ENCODE measurements at regions not wholly inside any gene's neighbourhood (a gene's known extent, or its start where the extent isn't known, plus 50 kb on each side); places are given as distances from the start of the nearest gene placed in this dataset.

DNA sequence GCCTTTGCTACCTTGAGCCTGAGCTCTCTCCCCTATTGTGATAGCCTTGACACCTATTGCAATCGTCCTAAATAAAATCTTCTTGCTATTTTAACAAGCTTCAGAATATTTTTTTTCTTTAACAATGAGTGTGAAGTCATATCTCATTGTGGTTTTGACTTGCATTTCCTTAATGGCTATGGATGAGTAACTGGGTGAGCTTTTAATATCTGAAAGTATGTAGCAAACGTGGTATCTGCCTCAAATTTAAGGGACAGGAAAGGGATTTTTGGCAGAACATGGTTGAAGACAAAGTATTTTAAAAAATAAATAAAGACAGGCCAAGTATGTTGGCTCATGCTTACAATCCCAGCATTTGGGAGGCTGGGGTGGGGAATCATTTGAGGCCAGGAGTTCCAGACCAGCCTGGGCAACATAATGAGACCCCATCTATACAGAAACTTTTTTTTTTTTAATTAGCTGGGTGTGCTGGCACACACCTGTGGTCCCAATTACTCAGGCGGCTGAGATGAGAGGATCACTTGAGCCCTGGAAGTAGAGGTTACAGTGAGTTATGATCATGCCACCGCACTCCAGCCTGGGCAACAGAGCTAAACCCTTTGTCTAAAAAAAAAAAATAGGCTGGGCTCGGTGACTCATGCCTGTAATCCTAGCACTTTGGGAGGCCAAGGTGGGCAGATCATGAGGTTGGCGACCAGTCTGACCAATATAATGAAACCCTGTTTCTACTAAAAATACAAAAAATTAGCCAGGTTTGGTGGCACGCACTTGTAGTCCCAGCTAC, 319.3 kb upstream of the NRP1 start:
- DNase-seq, result peak in 1 of 2 donors; percentile 43

DNA sequence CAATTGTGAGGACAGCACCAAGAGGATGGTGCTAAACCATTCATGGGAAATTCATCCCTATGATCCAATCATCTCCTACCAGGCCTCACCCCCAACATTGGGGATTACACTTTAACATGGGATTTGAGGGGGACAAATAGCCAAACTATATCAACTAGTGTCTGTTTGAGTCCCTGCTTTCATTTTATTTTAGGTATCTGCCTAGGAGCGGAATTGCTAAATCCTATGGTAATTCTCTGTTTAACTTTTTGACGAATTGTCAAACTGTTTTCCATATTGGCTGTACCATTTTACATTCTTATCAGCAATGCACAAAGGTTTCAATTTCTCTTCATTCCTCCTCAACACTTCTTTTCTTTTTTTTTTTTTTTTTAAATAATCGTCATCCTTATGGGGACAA, 318.4 kb upstream of the NRP1 start:
- no peak for DNase-seq

DNA sequence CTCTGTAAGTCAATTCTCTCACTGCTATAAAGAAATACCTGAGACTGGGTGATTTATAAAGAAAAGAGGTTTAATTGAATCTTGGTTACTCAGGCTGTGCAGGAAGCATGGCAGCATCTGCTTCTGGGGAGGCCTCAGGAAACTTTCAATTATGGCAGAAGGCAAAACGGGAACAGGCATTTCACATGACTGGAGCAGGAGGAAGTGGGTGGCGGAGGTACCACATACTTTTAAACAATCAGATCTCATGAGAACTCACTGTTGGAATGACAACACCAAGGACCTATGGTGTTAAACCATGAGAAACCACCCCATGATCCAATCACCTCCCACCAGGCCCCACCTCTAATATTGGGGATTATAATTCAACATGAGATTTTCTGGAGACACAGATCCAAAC, 315.7 kb upstream of the NRP1 start:
- DNase-seq, result peak; percentile 87 to 89

DNA sequence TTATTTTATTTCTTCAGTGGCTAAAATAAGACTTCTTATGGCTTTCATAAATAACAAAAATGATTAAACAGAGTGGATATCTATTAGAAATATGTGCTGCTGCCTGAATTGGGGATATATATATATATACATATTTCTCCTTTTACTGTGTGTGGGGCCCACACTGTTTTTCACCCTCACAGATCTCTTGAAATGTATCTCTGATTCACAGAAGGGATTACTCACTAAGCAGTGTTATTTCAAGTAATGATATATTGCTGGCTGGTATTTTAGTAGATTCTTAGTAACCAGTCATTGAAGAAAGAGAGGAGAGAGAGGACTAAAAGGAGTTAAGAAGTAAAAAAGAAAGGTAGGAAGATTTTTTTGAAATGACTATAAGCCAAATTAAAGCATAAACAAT, 308.6 kb upstream of the NRP1 start:
- no peak for DNase-seq

DNA sequence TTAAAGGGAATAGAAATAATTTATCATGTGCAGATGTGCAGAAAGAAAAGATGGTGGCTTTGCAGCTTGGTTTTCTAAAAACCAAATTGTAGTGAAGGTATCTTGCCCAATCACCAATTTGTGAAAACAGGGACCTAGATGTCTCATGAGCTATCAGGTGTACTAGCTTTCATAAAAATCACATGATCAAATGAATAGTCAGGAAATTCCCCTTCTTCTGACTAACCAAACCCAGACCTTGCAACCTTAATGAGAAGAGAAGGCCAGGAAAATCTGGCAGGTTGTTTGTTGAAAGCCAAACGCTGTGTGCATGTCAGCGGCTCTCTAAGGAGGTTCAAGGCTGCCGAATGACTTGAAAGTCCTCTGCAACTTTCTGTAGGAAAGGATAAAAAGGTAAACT, 304.4 kb upstream of the NRP1 start:
- DNase-seq, result no peak

DNA sequence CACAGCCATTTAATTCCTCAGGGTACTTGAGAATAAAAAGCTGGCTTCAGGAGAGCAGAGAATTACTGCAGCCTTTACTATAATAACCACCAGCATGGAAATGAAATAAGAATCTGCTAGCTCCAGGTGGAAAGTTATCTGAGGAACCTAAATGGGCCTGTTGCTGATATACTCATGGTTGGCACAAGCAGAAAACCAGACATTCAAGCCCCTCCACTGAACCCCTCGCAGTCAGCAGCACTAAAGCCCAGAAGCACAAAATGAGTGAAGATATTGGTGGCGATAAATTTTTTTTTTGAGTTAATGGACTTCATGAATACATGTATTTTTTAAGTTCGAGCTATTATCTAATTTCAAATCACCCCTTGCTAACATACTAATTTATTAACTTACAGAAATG, 303.9 kb upstream of the NRP1 start:
- DNase-seq, result no peak

DNA sequence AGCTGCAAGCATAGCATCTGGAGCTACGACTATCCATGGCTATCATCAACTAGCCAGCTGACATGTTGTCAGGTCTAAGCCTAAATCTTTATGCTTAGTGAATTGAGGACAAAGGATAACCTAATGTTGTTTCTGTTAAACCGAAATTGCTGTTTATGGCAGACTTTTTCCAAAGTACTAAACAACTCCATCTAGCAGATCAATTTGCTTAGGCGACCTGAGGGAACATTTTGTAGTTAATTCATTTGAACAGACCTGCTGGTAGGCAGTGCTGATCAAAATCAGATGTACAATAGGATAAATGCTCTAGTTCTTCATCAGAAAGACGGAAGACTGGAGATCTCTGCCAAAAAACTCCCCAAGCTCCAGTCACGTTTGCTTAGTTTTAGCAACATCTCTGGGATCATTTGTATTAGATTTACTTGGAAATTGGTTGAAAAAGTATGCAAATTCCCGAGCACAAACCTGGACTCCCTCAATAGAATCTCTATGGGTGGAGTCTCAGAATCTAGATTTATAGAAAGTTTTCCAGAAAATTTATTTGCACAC, 301.6 kb upstream of the NRP1 start:
- DNase-seq, result no peak

DNA sequence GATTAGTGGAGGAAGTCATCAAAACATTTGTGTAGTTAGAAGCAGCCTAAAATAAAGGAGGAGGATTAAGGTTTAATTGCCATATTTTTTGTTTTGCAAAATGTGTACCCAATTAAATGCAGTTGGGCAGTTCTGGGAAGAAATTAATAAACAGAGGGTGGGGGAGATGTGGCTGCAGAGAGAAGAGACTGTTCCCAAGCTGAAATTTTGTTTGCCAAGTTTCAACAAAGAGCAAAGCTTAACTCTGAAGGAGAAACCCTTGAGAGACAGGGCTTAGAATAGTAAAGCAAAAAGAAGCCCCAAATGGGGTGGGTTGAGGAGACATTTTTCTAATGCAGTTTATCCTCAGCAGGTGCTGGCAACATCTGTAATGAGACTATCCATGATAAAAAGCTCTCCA, 298.0 kb upstream of the NRP1 start:
- no peak for DNase-seq

DNA sequence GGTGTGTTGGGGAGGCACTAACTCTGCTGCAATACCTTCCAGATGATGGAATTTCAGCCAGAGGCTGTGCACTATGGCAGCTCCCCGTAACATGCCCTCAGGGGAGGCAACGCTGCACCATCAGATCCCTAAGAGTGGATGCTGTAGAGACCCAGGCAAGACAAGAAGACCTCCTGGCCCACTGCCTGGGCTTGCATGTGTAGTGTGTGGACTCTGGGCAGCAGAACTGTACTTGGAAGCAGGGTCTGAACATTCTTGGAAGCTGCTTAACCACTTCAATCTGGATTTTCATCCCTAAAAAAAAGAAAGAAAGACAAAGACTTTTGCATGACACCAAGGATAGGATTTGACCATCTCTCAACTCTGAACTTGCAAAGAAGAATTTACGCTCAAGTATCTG, 297.5 kb upstream of the NRP1 start:
- no peak for DNase-seq

DNA sequence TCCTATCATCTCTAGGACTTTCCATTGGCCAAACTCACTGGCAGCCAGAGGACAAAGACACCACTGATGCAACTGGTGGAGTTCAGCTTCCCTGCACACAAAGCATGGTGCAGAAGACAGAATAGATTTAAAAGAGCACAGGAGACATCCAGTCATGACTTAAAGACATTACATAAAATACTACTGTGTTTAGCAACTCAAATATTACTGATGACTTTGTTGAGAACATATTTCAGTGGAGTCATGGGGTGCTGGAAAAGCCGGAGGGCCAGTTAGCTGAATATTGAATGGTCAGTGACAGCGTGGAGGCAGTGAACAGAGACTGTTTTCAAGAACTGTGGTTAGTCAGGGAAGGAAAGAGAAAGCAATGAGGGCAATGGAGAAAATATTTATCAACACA, 296.3 kb upstream of the NRP1 start:
- no peak for DNase-seq

DNA sequence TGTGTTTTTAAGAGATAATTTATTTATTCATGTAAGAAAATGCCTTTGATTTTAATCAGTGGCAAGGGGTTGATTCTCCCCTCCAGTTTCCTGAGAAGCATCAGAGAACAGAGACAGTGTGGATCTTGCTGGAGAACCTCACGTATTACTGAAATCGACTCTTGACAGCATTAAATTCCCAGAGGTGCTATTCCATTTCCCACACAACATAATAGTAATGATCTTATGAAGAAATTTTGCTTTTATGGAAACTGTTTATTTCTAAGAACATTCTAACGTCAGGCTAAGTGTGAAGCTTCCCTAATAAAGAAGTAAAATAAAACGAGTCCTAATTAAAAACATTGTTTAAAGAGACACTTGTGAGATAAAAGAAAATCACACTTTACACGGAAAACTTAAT, 293.1 kb upstream of the NRP1 start:
- no peak for DNase-seq

DNA sequence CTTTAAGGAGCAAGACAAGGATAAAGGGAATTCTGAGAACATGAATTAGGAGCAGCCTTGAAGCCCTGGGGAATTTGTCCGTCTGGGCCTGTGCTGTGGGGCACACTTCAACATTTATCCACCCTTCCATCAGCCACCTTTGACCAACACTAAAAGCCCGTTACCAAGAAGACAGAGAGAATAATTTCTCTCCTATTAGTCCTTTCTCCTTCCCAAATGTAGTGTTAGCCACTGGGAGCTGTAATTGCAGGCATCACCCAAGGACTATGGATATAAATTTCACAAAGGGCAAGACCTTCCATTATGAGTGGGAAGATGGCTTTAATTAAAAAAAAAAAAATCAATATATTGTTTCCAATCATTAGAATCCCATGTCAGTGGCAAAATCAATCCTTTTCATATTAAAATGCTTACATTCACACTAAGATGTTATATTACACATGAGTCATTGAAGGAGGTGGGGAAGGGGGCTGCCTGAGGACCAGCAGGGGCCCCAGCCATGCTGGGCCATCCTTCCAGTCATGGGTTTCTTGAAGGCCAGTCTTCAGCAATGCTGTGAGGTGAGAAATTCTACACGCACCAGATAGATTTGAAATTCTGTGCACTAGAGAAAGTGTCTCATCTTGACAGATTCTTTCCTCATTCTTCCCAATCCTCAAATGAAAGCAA, 292.5 kb upstream of the NRP1 start:
- DNase-seq, result no peak

DNA sequence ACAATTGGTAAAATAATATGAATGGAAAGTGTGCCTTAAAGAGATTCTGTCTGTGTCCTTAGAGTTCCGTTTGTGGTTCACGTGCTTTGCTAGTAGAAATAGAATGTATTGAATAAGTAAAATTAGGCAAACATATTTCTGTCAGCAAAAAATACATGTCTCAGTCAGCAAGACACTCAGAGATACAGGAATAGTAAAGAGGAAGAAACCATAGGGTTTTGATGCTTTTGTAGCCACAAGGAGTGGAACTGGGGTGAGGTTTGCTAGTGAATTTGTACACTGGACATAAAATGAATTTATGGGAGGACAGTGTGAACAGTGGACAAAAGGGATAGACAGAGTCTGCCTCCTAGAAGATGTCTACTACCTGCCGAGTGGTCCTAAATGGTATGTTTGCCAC, 289.2 kb upstream of the NRP1 start:
- DNase-seq, result peak in 1 of 2 donors; percentile 34

DNA sequence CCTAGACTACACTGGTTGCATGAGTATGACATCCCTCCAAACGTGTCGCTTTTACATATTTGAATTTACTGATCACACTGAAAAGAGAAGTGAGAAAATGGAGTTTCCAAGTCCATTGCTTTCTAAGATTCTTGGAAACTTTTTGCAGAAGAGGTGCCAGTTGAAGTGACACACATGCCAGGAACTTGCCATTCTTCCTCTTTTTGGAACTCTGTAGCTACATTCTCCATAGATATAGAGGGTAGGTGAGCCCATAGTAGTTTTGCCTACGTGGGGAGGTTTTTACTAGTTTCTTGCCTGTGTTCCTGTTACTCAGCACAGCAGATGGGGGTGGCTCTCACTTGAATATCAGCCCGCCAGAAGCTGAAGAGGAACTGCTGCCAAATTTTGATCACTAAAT, 286.6 kb upstream of the NRP1 start:
- DNase-seq, result peak; percentile 68 to 89

DNA sequence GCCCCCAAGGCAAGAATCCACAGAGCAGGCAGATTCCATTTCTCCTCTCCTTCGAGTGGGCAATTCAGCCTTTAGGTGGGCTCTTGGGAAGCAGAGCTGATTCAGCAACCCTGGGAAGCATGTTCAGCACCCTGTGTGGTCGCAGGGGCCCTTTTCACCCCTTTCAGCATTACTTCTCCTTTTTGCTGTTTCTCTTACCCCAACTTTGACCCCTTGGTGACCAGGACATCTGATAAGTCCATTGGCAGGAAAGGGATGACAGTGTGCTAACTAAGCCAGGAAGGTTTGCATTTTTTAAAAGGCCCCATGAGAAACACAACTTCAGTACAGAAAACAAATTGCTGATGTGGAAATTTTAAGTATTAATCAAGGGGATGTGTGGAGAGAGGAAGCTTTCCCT, 283.7 kb upstream of the NRP1 start:
- peak in 1 of 2 donors; percentile 30 for DNase-seq

DNA sequence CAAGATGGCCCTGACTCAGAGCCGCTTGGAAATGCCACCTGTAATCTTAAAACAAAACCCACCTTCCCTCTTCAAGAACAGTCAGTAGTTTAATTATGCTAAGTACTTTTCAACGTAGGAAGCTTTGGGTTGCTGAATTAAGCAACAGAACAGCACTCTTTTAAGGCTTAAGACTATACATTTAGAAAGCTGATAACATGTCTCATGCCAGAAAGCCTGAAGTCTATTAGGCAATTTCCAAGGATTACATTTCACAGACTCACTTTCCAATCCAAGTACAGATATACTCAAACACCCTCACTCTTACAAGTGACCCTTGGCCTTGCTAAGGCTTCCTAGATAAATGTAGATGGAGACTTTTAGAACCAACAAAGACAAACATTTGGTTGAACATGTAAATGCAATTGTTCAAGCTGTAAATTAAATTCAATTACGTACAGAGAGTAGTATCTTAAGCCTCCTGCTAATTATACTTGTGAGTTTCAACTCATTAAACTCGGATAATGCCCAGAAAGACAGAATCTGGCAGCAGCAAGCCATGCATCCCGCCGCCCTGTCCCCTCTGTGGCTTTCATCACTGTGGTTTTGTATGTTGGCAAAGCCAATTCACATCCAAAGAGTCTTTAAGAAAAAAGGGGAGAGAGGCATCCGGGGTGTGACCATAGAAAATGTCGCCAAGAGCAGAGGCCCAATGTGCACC, 283.1 kb upstream of the NRP1 start:
- no peak for DNase-seq

DNA sequence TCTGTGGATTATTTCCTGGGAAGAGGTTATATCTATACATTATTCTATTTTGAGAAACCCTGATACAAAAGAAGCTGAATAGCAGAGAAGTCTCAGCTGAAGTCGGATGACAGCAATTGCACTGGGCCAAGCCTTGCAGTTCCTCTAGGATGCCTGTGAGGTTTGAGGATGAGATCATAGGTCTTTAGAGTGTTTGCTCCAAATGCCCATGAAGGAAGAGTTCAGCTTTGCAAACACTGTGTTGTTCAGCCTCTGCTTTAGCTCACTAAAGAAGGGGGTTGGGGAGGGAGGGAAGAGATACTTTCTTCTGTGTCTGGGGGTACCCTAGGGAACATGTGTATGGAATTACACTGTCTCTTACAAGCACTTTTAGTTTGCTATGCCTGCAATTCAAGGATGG, 282.5 kb upstream of the NRP1 start:
- peak; percentile 44 to 57 for DNase-seq

DNA sequence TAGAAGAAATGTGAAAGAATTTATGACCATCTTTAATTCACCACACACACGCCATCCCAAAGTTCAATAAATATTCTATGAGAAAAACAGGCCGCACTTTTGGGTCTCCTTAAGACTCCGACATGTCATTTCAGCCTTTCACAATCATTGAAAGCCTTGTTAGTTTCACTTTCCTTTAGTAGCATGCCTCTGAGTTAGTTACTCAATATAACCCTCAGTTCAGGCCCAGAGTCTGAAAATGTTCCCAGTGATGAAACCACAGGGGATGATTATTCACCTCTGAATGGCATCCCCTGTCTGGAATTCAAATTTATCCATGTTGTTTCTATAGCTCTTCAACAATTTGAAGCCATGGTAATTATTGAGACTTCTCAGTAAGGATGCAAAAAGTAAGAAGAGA, 278.1 kb upstream of the NRP1 start:
- peak; percentile 56 to 80 for DNase-seq

DNA sequence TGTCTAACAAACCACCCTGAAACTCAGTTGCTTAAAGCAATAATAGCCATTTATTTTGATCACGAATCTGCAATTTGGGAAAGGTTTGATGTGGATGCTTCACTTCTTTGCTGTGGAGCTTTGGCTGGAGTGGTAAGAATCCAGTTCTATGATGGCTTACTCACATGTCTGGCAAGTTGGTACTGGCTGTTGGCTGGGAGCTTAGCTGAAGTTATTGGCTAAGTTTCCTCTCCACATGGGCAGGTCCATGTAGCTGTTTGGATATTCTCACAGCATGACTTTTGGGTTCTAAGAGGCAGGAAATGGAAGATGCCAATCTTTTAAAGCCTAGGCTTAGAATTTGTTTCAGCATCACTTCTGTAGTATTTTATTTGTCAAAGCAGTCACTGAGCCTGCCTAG, 277.6 kb upstream of the NRP1 start:
- peak in 1 of 2 donors; percentile 18 for DNase-seq

DNA sequence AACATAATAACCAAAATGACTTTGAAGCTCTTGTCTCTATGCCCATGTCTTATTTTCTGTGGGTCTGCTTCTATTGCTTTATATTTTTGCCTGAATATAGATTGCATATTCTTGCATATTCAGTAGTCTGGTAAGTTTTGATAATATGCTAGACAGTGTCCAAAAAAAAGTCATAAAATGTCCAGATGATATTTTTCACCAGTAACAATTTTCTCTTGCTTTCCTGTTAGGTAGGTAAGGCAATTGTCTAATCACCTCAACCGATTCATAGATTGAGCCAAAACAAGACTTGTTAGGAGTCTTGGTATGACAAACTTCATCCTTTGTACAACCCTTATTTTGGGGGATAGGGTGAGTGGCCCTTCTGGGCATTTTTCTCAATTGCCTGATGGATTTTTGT, 277.0 kb upstream of the NRP1 start:
- no peak for DNase-seq

DNA sequence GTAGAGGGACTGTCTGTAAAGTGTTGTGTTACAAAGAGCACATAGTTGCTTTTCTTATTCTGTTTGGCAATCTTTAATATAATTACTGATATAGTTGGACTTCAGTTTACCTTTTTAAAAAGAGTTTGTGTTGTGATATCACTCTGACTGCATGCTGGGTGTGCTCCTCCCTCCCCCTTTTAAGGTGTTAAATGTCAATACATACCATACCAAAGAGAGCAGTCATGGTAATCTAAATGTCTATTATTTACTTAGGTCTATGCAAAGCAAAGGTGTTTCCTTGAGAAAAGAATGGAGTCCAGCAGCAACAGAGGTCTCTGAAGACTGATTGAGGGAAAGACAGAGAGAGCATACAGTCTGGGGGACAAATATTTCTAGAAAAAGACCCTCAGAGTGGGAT, 275.1 kb upstream of the NRP1 start:
- DNase-seq, result no peak

DNA sequence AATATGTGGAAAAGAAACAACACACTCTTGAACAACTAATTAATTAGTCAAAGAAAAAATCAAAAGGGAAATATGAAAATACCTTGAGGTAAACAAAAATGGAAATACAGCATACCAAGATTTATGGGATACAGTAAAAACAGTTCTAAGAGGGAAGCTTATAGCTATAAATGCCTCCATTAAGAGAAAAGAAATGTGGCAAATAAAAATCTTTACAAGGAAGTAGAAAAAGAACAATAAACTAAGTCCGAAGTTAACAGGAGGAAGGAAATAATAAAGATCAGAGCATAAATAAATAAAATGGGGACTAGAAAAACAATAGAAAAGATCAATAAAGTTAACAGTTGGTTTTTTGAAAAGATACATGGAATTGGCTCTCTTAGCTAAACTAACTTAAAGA, 267.8 kb upstream of the NRP1 start:
- DNase-seq, result no peak

DNA sequence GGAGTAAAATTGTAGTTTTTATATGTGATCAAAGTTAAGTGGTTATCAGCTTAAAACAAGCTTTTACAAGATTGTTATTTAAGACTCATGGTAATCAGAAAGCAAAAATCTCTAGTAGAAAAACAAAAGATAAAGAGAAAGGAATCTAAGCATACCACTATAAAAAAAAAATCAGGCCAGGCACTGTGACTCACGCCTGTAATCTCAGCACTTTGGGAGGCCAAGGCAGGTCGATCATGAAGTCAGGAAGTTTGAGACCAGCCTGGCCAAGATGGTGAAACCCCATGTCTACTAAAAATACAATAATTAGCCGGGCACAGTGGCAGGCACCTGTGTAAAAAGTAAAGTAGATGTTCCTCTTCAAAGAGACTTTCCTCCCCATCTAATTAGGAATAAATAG, 265.9 kb upstream of the NRP1 start:
- no peak for DNase-seq

DNA sequence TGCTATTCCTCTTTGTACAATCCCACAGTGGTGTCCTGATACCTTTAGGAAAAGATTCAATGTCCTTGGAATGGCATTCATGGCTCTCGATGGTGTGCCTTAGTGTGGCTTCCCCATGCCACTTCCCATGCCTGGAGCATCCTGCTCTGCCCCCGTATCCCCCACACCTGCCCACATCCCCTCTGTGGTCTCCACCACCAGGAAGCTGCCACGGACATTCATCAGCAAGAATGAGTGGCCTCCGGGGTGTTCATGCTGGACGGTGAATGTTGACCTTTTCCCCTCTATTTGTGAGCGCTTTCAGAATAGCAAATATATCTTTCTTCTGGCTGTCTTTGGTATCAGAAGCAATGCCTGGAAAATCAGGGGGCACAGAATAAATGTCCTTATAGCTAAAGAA, 262.0 kb upstream of the NRP1 start:
- no peak for DNase-seq

All from inflammatory macrophage (primary cell).